Stimulated activated CD8-positive, alpha-beta memory T cell treated with anti-CD3 and anti-CD28 coated beads, Interleukin-12 subunit alpha, Interleukin-12 subunit beta, amount 100 ng/mL, for 4 hours (primary cell): ENCODE measurements at regions not wholly inside any gene's neighbourhood (a gene's known extent, or its start where the extent isn't known, plus 50 kb on each side); places are given as distances from the start of the nearest gene placed in this dataset.
"Not testable (repeated sequence)": the region's sequence is repeated elsewhere in the genome, so short reads cannot be mapped to it uniquely, and the experiment has no call there.

ENCODE experiments used
- DNase-seq: peaks from one replicate; pipeline ENCODE4 v3.0.0-alpha.2; 2020; ENCODE audit warnings: low read depth

- DNase-seq, result not testable (repeated sequence)
Observed at GRCh38 chr14:105752420-105752819, 226.0 kb downstream of the TMEM121 start.

DNA sequence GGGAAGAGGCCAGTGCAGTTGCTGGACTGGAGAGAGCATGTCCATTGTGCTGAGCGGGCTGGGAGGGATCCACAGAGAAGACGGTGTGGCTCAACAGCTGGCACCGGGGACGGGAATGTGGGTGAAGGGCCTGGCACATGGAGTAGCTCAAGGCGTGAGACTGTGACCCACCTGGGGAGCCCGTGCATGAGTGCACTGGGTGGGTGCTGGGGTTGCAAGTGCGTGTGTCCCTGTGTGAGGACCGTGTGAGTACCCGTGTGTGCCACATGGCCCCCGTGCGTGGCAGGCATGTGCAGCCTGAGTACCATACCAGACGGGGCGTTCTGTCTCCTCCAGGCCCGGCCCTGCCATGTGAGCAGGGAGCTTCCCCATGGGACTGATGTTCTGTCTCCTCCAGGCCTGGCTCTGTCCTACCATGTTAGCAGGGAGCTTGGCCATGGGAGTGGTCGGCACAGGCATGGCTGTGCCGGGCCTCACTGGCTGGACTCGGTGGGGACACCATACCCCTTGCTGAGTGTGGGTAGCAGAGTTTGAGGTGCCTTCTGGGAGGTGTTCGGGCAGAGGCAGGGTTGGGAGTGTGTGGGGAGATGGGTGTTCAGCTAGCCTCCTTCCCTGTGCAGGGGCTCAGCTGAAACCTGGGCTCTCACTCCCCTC lies 234.4 kb downstream of the TMEM121 start:
- DNase-seq, result no peak

GRCh38 chr14:105761345-105761740 lies 235.0 kb downstream of the TMEM121 start:
- not testable (repeated sequence) for DNase-seq

DNA sequence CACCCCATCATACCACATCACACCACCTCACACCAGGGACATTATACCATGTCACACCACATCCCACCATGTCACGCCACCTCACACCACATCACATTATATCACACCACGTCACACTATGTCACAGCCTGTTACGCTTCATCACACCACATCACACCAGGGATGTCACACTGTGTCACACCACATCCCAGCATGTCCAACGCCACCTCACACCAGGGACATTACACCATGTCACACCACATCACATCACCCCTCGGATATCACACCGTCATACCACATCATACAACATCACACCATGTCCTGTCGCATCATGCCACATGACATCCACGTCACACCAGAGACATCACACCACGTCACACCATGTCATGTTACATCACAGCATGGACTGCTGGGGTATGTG lies 235.5 kb downstream of the TMEM121 start:
- no peak for DNase-seq

DNA sequence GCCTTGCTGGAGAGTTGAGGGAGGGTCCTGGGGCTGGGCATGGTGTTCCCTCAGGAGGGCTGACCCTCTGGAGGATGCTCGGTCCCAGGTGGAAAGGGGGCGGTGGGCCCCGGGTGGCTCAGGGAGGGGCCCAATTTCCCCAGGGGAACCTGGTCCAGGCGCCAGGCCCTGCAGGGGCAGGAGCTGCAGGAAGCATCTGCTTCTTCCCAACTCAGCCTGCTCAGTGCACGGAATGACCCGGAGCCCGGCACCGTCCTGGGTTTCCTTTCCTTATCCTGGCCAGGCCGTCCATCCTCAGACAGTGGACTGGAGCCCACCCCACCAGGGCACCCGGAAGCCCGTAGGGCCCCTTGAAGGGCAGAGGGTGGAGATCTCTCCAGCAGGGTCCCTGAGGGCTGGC lies 235.9 kb downstream of the TMEM121 start:
- not testable (repeated sequence) for DNase-seq

DNA sequence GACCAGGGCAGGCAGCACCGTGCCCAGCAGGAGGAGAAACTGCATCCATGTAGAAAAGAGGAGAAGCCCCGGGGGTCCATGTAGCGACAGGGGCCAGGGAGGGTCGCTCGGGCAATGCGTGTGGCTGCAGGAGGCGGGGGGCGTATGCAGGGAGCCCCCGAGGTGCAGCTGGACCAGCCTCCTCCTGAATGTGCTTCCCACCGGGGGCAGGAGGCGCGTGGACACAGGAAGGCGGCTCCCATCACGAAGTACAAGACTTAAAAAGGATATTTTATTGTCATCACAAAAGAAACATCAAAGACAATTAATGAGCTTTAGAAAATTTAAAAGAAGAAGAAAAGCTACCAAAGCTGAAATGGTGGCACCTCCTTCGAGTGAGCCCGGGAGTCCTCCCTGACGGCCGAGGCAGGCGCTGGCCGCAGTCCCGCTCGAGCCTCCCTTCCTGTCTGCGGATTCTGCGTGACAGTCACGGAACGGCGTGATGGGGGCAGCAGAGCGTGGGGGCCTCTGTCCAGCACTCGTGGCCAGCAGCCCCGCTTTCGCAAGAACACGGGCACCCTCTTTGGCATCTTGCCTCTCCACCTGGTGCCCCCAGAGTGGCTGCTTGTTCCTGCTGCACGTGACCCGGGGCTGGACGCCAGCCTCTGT lies 238.0 kb downstream of the TMEM121 start:
- not testable (repeated sequence) for DNase-seq

DNA sequence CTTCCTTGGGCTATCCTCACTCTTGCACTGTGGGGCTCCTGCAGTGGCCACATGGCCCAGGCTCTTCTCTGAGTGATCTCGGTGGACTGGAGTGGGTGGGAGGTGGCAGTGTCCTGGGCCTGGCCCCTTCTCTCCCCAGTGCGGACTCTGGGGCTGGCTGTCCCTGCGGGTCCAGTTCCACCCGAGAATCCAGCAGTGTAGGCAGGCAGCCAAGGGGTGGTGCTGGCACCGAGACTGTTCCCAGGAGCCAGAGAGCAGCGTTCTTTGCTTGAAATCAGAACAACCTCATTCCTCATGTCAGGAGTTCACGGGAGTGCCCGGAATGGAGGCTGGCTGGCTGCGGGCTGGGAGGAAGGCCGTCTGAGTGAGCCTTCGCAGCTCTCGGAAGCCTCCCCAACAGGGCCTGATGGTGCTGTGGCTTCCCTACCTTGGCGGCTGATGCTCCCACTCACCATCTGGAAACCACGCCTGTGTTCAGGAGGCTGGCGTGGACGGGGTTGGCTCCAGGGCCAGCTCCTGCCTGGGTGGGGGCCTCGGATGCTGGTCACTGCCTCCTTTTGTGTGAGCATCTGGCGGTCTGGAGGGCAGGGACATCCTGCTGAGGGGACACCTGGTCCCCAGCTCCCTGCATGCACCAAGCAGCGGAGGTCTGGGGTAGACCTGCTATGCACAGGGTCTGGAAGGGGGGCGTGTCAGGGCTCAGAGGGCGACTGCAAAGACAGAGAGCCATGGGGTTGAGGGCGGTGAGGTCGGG lies 238.9 kb downstream of the TMEM121 start:
- DNase-seq, result not testable (repeated sequence)

GRCh38 chr14:105765893-105766614 lies 239.7 kb downstream of the TMEM121 start:
- DNase-seq, result no peak

GRCh38 chr14:105767315-105767714 lies 240.9 kb downstream of the TMEM121 start:
- no peak for DNase-seq

DNA sequence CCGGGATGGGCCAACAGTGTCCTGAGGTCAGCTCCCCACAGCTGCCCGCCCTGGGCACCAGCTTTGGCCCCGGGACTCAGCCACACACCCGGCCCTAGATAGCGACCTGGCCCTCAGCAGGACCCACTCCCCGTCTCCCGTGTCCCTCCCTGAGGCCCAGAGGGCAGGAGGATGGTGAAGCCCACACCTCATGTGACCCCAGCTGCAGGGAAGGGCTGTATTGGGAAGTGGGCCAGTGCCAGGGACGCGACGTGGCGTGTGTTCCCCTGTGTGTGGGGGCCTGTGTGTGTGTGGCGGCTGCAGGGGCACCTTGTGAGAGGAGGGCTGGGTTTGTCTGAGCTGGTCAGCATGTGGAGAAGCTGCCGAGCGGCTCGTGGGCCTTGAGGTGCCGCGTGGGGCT lies 241.7 kb downstream of the TMEM121 start:
- DNase-seq, result not testable (repeated sequence)

GRCh38 chr14:105769061-105769730 lies 242.8 kb downstream of the TMEM121 start:
- DNase-seq, result not testable (repeated sequence)

- not testable (repeated sequence) for DNase-seq
Observed at GRCh38 chr14:105770619-105771216, 244.3 kb downstream of the TMEM121 start.

GRCh38 chr14:105771261-105772226 lies 245.2 kb downstream of the TMEM121 start:
- DNase-seq, result not testable (repeated sequence)

DNA sequence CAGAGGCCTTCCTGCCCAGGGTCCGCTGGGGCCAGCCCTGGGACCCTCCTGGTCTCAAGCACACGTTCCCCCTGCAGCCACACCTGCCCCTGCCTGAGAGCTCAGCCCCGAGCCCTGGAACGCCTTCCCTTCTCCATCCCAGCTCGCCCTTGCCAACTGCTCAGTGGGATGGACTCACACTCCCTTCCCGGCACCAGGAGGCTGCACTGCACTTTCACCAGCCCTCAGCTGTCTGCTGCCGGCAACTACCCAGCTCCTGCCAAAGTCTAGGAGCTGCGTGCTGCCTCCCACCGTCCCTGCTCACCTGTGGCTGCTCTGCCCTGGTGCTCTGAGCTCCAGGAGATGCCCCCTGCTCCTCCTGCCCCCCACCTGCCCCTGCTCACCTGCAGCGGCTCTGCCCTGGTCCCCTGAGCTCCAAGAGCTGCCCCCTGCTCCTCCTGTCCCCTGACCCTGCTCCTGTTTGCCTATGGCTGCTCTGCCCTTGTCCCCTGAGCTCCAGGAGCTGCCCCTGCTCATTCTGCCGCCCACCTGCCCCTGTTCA lies 246.4 kb downstream of the TMEM121 start:
- not testable (repeated sequence) for DNase-seq

DNA sequence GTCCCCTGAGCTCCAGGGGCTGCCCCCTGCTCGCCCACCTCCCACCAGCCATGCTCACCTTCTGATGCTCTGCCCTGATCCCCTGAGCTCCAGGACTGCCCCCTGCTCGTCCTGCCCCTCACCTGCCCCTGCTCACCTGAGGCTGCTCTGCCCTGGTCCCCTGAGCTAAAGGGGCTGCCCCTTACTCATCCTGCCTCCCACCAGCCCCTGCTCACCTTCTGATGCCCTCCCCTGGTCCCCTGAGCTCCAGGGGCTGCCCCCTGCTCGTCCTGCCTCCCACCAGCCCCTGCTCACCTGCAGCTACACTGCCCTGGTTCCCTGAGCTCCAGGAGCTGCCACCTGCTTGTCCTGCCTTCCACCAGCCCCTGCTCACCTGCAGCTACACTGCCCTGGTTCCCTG lies 247.2 kb downstream of the TMEM121 start:
- no peak for DNase-seq

- no peak for DNase-seq
Observed at GRCh38 chr14:105774001-105774400, 247.6 kb downstream of the TMEM121 start.

DNA sequence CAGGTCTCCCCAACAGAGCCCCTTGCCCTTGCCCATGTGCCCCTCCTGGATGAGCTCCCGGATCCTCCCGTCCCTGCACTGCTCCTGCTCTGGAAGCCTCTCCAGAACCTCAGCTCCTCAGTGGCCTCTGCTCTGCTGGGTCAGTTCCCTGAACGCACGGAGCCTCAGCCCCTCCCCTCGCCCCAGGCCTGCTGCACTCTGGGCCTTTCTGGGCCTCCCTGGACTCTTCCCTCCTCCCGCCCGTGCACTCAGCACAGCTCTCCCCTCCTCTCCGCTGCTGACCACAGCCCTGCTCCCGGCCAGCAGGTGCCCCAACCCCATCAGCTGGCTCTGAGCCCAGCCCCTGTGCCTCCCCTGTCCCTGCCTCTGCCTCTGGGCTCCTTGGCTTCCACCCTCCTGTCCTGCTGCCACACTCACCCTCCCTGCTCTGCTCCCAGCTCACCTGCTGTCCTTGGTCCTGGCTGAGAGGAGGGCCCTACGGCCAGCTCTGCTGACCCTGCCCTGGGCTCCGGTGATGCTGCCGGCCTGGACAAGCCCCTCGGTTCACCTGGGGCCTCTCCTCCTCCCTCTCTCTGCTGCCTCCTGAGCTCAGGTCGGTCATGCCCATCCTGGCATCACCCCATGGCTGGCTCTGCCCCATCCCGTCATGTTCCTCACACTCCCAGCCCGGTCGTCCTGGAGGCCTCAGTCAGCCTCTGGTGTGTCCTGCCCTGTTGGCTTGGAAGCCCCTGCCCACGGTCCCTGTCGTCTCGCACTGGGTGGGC lies 248.4 kb downstream of the TMEM121 start:
- DNase-seq, result not testable (repeated sequence)

DNA sequence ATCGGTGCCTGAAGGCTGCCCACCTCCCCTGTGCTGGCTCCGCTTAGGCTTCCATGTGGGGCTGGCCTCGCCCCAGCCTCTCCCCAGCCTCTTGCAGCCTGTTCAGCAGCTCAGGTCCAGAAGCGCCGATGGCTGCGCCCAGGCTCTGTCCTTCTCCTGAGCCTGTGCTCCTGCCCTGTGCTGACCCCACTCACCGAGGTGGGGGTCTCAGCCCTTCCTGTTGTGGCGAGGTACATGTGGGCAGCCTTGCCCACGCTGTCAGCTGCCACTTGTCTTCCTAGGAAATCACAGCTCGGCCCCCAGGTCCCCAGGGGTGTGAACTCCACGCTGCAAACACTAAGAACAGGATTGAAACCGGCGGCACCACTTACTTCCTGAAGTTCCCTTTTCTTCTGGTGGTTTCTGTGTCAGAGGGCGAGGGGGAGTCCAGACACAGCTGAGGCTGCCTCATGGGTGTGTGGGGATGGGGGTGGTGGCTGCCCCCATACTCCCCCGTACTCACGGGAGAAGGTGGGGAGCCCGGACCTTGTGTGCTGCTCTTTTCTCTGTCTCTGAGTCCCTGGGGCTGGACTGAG lies 249.1 kb downstream of the TMEM121 start:
- DNase-seq, result not testable (repeated sequence)

DNA sequence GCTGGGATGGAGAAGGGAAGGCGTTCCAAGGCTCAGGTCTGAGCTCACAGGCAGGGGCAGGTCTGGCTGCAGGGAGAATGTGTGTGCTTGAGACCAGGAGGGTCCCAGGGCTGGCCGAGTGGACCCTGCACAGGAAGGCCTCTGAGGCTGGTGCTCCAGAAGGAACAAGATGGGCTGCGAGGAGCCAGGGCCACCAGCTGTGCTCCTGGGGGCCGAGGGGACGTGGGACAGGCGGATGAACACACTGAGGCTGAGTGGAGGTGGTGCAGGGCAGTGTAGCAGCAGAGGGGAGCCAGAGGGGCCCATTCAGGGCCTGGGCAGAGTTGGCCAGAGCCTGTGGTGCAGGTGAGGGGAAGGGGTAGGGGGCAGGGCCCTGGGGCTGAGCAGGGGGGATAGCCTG lies 249.7 kb downstream of the TMEM121 start:
- not testable (repeated sequence) for DNase-seq
